ENCODE measurements at regions not wholly inside any gene's neighbourhood (a gene's known extent, or its start where the extent isn't known, plus 50 kb on each side); places are given as distances from the start of the nearest gene placed in this dataset.
A peak's percentile ranks its signal among the peaks of the same experiment; 100 is the strongest.

DNA sequence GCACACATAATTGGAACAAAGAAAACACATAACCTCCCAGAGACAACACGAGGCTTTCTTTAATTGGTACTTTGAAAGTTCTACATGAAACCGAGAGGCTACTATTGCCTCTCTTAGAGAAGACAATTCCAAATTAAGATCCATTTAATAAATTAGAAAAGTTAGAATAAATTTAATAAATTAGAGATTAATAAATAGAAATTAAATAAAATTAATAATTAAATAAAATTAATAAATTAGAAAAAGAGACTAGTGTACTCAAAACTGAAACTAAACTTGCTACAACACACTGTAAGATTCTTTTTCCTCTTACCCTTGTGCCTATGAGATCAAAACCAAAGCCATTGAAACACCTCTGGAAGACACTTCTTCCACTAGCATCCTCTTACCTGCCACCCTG is 199.0 kb downstream of the URB2 start:
- H3K4me3 ChIP-seq (ENCODE audit: low read length in 2 of 2), result no peak overlapping the region
- no peak overlapping the region for H3K27ac ChIP-seq (ENCODE audit: low read depth in 1 of 2, low read length in 1 of 2)
- H3K9me3 ChIP-seq (ENCODE audit: control insufficient read depth in 2 of 2, insufficient read depth in 1 of 2, low read length in 1 of 2), result peaks cover 1 to 4% of the 10 kb centered on the region in 2 donors
- no peaks in the 10 kb centered on the region for H3K4me1 ChIP-seq (ENCODE audit: control insufficient read depth in 2 of 2, insufficient read depth in 2 of 2, low read length in 2 of 2)
- no peaks in the 10 kb centered on the region for H3K36me3 ChIP-seq (ENCODE audit: control insufficient read depth in 2 of 2, insufficient read depth in 2 of 2, low read length in 1 of 2)
- H3K27me3 ChIP-seq (ENCODE audit: control insufficient read depth in 2 of 2, insufficient read depth in 1 of 2, low read length in 1 of 2), result no peaks in the 10 kb centered on the region
- DNase-seq (ENCODE audit: low read depth in 6 of 9, low spot score in 9 of 9), result no peak
- 97% methylated on average over 2 of the region's 2 CpGs for WGBS

DNA sequence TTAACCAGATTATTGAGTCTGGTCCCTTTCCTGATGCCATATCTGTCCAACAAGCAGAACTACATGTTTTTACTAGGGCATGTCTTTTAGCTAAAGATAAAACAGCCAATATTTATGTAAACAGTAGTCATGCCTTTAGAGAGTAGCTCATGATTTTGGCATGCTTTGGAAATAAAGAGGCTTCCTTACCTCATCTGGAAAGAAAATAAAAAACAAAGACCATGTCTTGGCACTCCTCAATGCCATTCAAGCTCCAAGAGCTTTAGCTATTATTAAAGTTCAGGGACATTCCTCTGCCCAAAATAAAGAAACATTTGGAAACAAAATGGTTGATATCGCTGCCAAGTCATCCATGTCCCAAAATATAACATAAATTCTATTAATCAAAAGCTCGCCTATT is 202.4 kb downstream of the URB2 start:
- Histone ChIP-seq H3K4me3 (ENCODE audit: low read length in 2 of 2) (no peak overlapping the region), H3K4me1 (ENCODE audit: control insufficient read depth in 2 of 2, insufficient read depth in 2 of 2, low read length in 2 of 2) (no peaks in the 10 kb centered on the region), H3K36me3 (ENCODE audit: control insufficient read depth in 2 of 2, insufficient read depth in 2 of 2, low read length in 1 of 2) (no peaks in the 10 kb centered on the region), H3K9me3 (ENCODE audit: control insufficient read depth in 2 of 2, insufficient read depth in 1 of 2, low read length in 1 of 2) (peaks cover 1 to 4% of the 10 kb centered on the region in 2 donors), H3K27ac (ENCODE audit: low read depth in 1 of 2, low read length in 1 of 2) (no peak overlapping the region), H3K27me3 (ENCODE audit: control insufficient read depth in 2 of 2, insufficient read depth in 1 of 2, low read length in 1 of 2) (no peaks in the 10 kb centered on the region)
- DNase-seq (ENCODE audit: low read depth in 6 of 9, low spot score in 9 of 9), result no peak
- 96% methylated on average over 2 of the region's 2 CpGs for WGBS

DNA sequence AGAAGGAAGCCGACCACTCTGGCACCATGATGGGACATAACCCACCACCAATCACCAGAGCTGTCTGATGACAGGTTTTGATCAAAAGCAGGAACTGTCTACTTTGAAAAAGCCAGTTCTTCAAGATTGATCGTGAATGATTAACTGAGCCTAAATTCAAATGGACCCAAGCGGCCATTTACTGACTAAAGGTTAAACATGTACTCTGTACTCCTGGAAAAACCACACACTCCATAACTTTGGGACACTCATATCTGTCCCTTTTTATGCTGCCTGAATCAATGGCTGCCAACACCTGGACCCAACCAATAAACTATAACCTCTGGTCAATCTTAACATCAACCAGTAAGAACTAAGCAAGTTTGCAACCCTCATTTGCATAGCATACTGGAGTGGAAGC is 206.6 kb downstream of the URB2 start:
- Histone ChIP-seq H3K27me3 (ENCODE audit: control insufficient read depth in 2 of 2, insufficient read depth in 1 of 2, low read length in 1 of 2) (no peaks in the 10 kb centered on the region), H3K4me1 (ENCODE audit: control insufficient read depth in 2 of 2, insufficient read depth in 2 of 2, low read length in 2 of 2) (no peaks in the 10 kb centered on the region), H3K36me3 (ENCODE audit: control insufficient read depth in 2 of 2, insufficient read depth in 2 of 2, low read length in 1 of 2) (no peaks in the 10 kb centered on the region), H3K4me3 (ENCODE audit: low read length in 2 of 2) (no peak overlapping the region), H3K9me3 (ENCODE audit: control insufficient read depth in 2 of 2, insufficient read depth in 1 of 2, low read length in 1 of 2) (no peaks in the 10 kb centered on the region), H3K27ac (ENCODE audit: low read depth in 1 of 2, low read length in 1 of 2) (no peak overlapping the region)
- WGBS, result 97% methylated on average over 3 of the region's 3 CpGs
- no peak for DNase-seq (ENCODE audit: low read depth in 6 of 9, low spot score in 9 of 9)

DNA sequence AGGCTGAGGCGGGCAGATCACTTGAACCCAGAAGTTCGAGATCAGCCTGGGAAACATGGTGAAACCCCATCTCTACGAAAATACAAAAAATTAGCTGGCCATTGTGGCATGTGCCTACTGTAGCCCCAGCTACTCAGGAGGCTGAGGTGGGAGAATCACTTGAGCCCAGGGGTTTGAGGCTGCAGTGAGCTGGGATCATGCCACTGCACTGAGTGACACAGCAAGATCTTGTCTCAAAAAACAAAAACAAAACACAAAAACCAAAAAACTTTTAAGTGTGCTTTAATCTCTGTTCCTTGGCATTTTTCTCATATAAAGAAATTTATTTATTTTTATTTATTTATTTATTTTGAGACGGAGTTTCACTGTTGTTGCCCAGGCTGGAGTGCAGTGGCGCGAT is 208.2 kb downstream of the URB2 start:
- Histone ChIP-seq H3K27ac (ENCODE audit: low read depth in 1 of 2, low read length in 1 of 2) (no peak overlapping the region), H3K4me1 (ENCODE audit: control insufficient read depth in 2 of 2, insufficient read depth in 2 of 2, low read length in 2 of 2) (no peaks in the 10 kb centered on the region), H3K36me3 (ENCODE audit: control insufficient read depth in 2 of 2, insufficient read depth in 2 of 2, low read length in 1 of 2) (no peaks in the 10 kb centered on the region), H3K9me3 (ENCODE audit: control insufficient read depth in 2 of 2, insufficient read depth in 1 of 2, low read length in 1 of 2) (no peaks in the 10 kb centered on the region), H3K4me3 (ENCODE audit: low read length in 2 of 2) (no peak overlapping the region), H3K27me3 (ENCODE audit: control insufficient read depth in 2 of 2, insufficient read depth in 1 of 2, low read length in 1 of 2) (no peaks in the 10 kb centered on the region)
- 97% methylated on average over 6 of the region's 6 CpGs for WGBS
- no peak for DNase-seq (ENCODE audit: low read depth in 6 of 9, low spot score in 9 of 9)

DNA sequence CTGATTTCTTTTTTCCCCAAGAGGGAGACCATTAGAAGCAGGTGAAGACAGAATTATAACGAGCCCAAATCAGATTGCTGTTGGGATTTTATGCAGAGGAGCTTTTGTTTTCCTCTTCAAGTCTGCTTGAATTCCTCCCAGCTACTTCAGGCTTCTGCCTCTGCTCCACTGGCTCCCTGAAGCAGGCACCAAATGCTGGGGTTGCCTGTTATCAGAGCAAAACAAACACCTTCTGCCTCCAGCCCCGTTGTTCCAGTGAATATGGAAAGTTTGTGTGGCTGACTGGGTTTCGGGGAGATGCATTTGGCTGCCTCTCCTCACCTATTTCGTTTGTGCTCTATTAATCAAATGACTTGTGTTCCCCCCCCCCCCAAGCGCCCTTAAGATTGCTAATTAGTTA is 209.2 kb downstream of the URB2 start:
- Histone ChIP-seq H3K4me3 (ENCODE audit: low read length in 2 of 2) (no peak overlapping the region), H3K27ac (ENCODE audit: low read depth in 1 of 2, low read length in 1 of 2) (no peak overlapping the region), H3K27me3 (ENCODE audit: control insufficient read depth in 2 of 2, insufficient read depth in 1 of 2, low read length in 1 of 2) (no peaks in the 10 kb centered on the region), H3K9me3 (ENCODE audit: control insufficient read depth in 2 of 2, insufficient read depth in 1 of 2, low read length in 1 of 2) (no peaks in the 10 kb centered on the region), H3K36me3 (ENCODE audit: control insufficient read depth in 2 of 2, insufficient read depth in 2 of 2, low read length in 1 of 2) (no peaks in the 10 kb centered on the region), H3K4me1 (ENCODE audit: control insufficient read depth in 2 of 2, insufficient read depth in 2 of 2, low read length in 2 of 2) (no peaks in the 10 kb centered on the region)
- WGBS, result 81% methylated on average over 5 of the region's 5 CpGs
- DNase-seq (ENCODE audit: low read depth in 6 of 9, low spot score in 9 of 9), result no peak

DNA sequence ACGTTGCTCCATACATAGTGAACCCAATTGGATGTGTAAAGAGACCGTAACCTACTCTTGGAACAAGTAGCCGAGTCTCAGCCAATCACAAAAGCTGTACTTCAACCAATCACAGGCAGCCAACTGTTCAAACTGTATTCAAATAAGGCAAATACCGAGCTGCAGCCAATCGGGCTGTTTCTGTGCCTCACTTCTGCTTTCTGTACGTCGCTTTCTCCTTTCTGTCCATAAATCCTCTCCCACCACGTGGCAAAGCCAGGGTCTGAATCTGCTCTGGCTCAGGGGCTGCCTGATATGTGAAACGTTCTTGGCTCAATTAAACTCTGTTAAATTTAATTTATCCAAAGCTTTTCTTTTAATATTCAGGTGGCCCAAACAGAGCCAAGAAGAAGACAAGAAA is 210.3 kb downstream of the URB2 start:
- Histone ChIP-seq H3K36me3 (ENCODE audit: control insufficient read depth in 2 of 2, insufficient read depth in 2 of 2, low read length in 1 of 2) (no peaks in the 10 kb centered on the region), H3K4me1 (ENCODE audit: control insufficient read depth in 2 of 2, insufficient read depth in 2 of 2, low read length in 2 of 2) (no peaks in the 10 kb centered on the region), H3K27ac (ENCODE audit: low read depth in 1 of 2, low read length in 1 of 2) (no peak overlapping the region), H3K4me3 (ENCODE audit: low read length in 2 of 2) (no peak overlapping the region), H3K9me3 (ENCODE audit: control insufficient read depth in 2 of 2, insufficient read depth in 1 of 2, low read length in 1 of 2) (no peaks in the 10 kb centered on the region), H3K27me3 (ENCODE audit: control insufficient read depth in 2 of 2, insufficient read depth in 1 of 2, low read length in 1 of 2) (no peaks in the 10 kb centered on the region)
- DNase-seq (ENCODE audit: low read depth in 6 of 9, low spot score in 9 of 9), result no peak
- WGBS, result 64% methylated on average over 9 of the region's 9 CpGs

DNA sequence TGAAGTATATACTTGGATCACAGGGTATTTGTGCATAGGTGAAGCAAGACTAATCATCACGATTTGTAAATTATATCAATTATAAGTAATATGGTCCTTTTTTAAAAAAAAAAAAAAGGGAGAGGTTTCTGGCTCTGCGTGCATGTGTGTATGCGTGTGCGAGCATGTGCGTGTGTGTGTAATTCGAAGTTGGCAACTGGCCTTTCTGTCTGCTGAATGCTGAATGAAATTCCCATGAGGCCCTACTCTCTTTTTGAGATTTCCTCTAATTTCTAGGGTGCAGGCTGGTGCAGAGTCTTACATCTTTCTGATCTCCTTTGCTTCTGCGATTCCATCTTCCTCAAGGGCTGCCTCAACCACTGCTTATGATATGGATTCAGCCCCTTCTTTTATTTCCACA is 212.2 kb downstream of the URB2 start:
- no peak for DNase-seq (ENCODE audit: low read depth in 6 of 9, low spot score in 9 of 9)
- WGBS, result 98% methylated on average over 7 of the region's 7 CpGs
- Histone ChIP-seq H3K36me3 (ENCODE audit: control insufficient read depth in 2 of 2, insufficient read depth in 2 of 2, low read length in 1 of 2) (no peaks in the 10 kb centered on the region), H3K27me3 (ENCODE audit: control insufficient read depth in 2 of 2, insufficient read depth in 1 of 2, low read length in 1 of 2) (no peaks in the 10 kb centered on the region), H3K4me1 (ENCODE audit: control insufficient read depth in 2 of 2, insufficient read depth in 2 of 2, low read length in 2 of 2) (no peaks in the 10 kb centered on the region), H3K9me3 (ENCODE audit: control insufficient read depth in 2 of 2, insufficient read depth in 1 of 2, low read length in 1 of 2) (no peaks in the 10 kb centered on the region), H3K27ac (ENCODE audit: low read depth in 1 of 2, low read length in 1 of 2) (no peak overlapping the region), H3K4me3 (ENCODE audit: low read length in 2 of 2) (no peak overlapping the region)

DNA sequence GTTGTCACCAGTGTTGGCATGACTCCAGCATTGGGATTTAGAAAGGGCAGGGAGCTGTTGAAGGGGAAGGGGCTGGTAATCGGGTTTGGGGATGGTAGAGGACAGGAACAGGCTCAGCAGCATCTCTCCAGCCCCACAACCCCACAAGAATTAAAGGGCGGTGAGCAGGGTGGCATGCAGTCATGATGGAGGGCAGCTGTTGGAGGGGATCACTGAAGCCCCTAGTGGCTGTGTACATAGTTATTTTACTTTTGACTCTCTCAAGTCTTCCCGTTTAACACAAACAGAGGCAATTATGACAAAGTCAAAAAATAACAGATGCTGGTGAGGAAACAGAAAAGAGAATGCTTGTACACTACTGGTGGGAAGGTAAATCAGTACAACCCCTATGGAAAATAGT is 213.8 kb downstream of the URB2 start:
- no peak overlapping the region for H3K27ac ChIP-seq (ENCODE audit: low read depth in 1 of 2, low read length in 1 of 2)
- no peaks in the 10 kb centered on the region for H3K9me3 ChIP-seq (ENCODE audit: control insufficient read depth in 2 of 2, insufficient read depth in 1 of 2, low read length in 1 of 2)
- H3K4me1 ChIP-seq (ENCODE audit: control insufficient read depth in 2 of 2, insufficient read depth in 2 of 2, low read length in 2 of 2), result no peaks in the 10 kb centered on the region
- no peak for DNase-seq (ENCODE audit: low read depth in 6 of 9, low spot score in 9 of 9)
- H3K36me3 ChIP-seq (ENCODE audit: control insufficient read depth in 2 of 2, insufficient read depth in 2 of 2, low read length in 1 of 2), result no peaks in the 10 kb centered on the region
- no peaks in the 10 kb centered on the region for H3K27me3 ChIP-seq (ENCODE audit: control insufficient read depth in 2 of 2, insufficient read depth in 1 of 2, low read length in 1 of 2)
- 84% methylated on average over 3 of the region's 3 CpGs for WGBS
- no peak overlapping the region for H3K4me3 ChIP-seq (ENCODE audit: low read length in 2 of 2)

DNA sequence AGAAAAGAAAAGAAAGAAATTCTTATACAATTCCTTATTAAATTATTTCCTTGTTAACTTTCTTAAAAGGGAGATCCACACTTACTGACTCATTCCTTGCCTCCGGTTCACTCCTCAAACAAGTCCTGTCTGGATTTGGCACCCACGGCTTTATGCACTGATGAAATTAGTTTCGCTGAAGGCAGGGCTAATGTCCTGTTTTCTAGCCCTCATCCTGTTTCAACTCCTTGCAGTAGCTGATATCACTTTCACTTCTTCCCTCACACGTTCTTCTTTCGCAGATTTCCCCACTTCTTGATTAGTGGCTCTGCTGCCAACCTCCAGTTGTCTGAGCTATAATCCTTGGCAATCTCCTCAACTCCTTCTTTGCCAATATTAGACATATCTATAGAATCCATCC is 215.2 kb downstream of the URB2 start:
- DNase-seq (ENCODE audit: low read depth in 6 of 9, low spot score in 9 of 9), result peak in 2 of 9 donors; percentile 10 to 29
- H3K27ac ChIP-seq (ENCODE audit: low read depth in 1 of 2, low read length in 1 of 2), result no peak overlapping the region
- H3K36me3 ChIP-seq (ENCODE audit: control insufficient read depth in 2 of 2, insufficient read depth in 2 of 2, low read length in 1 of 2), result no peaks in the 10 kb centered on the region
- no peak overlapping the region for H3K4me3 ChIP-seq (ENCODE audit: low read length in 2 of 2)
- H3K9me3 ChIP-seq (ENCODE audit: control insufficient read depth in 2 of 2, insufficient read depth in 1 of 2, low read length in 1 of 2), result no peaks in the 10 kb centered on the region
- H3K27me3 ChIP-seq (ENCODE audit: control insufficient read depth in 2 of 2, insufficient read depth in 1 of 2, low read length in 1 of 2), result no peaks in the 10 kb centered on the region
- 77% methylated on average over 5 of the region's 5 CpGs for whole genome bisulfite sequencing
- H3K4me1 ChIP-seq (ENCODE audit: control insufficient read depth in 2 of 2, insufficient read depth in 2 of 2, low read length in 2 of 2), result no peaks in the 10 kb centered on the region

All from thymus (tissue), 11 donors.